ENCODE measurements at regions not wholly inside any gene's neighbourhood (a gene's known extent, or its start where the extent isn't known, plus 50 kb on each side); places are given as distances from the start of the nearest gene placed in this dataset.

- Histone ChIP-seq H3K4me2 (ENCODE audit: low read length) (no peak overlapping the region), H2AFZ (ENCODE audit: low read depth, low read length) (no peak overlapping the region), H3K79me2 (replicated peaks; ENCODE audit: insufficient read depth, low read length) (no peaks in the 10 kb centered on the region), H3F3A (ENCODE audit: insufficient read depth, low read length, poor library complexity, severe bottlenecking) (no peaks in the 10 kb centered on the region), H3K4me3 (ENCODE audit: low read length) (no peak overlapping the region), H4K20me1 (ENCODE audit: insufficient read depth) (no peaks in the 10 kb centered on the region), H3K9me2 (ENCODE audit: insufficient read depth, low read length) (no peaks in the 10 kb centered on the region), H3K9ac (ENCODE audit: low read length) (no peak overlapping the region), H3K36me3 (ENCODE audit: insufficient read depth, low read length) (no peaks in the 10 kb centered on the region), H3K27ac (ENCODE audit: low read length) (no peak overlapping the region), H3K27me3 (ENCODE audit: insufficient read depth, low read depth, low read length) (no peaks in the 10 kb centered on the region), H3K9me3 (ENCODE audit: low read length) (no peaks in the 10 kb centered on the region)
- TF ChIP-seq TAF1 (IDR thresholded peaks at IDR 0.05; ENCODE audit: low read depth) (no peak), REST (IDR thresholded peaks at IDR 0.05; ENCODE audit: borderline replicate concordance) (no peak), SMC3 (conservative IDR thresholded peaks at IDR 0.05; ENCODE audit: poor library complexity) (no peak), EP300 (conservative IDR thresholded peaks at IDR 0.05; ENCODE audit: poor library complexity, severe bottlenecking) (no peak), EZH2 (IDR thresholded peaks at IDR 0.05; ENCODE audit: borderline replicate concordance, insufficient read depth, low read length, poor library complexity, severe bottlenecking) (no peak), CTCF (IDR thresholded peaks at IDR 0.05; ENCODE audit: poor library complexity, severe bottlenecking) (no peak), MXI1 (conservative IDR thresholded peaks at IDR 0.05; ENCODE audit: poor library complexity, severe bottlenecking) (no peak), RAD21 (conservative IDR thresholded peaks at IDR 0.05) (no peak), POLR2AphosphoS5 (IDR thresholded peaks at IDR 0.05) (no peak)
Measured at GRCh38 chr1:188166654-188167053, 1337.9 kb downstream of the PLA2G4A start.

DNA sequence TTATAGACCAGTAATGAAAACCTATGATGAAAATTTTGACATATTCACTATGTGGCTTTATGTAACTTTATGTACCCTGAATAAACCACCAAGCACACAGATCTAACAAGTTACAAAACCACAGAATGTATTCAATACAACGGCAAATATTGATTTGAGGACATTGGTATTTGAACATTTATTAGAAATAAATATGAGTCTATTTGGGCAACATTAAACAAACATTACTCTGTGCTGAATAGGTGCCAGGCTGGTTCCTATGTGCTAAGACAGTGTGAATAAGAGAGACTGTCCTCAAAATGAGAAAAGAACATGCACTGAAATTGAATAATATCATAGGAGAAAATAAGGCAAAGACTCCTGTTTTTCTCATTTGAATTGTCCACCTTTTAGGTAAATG, 1341.2 kb downstream of the PLA2G4A start:
- H3K27me3 ChIP-seq (ENCODE audit: insufficient read depth, low read depth, low read length): no peaks in the 10 kb centered on the region
- H3F3A ChIP-seq (ENCODE audit: insufficient read depth, low read length, poor library complexity, severe bottlenecking): no peaks in the 10 kb centered on the region
- TF ChIP-seq CTCF (IDR thresholded peaks at IDR 0.05; ENCODE audit: poor library complexity, severe bottlenecking) (no peak), SMC3 (conservative IDR thresholded peaks at IDR 0.05; ENCODE audit: poor library complexity) (no peak), TAF1 (IDR thresholded peaks at IDR 0.05; ENCODE audit: low read depth) (no peak), EZH2 (IDR thresholded peaks at IDR 0.05; ENCODE audit: borderline replicate concordance, insufficient read depth, low read length, poor library complexity, severe bottlenecking) (no peak), REST (IDR thresholded peaks at IDR 0.05; ENCODE audit: borderline replicate concordance) (no peak), POLR2AphosphoS5 (IDR thresholded peaks at IDR 0.05) (no peak), EP300 (conservative IDR thresholded peaks at IDR 0.05; ENCODE audit: poor library complexity, severe bottlenecking) (no peak), RAD21 (conservative IDR thresholded peaks at IDR 0.05) (no peak), MXI1 (conservative IDR thresholded peaks at IDR 0.05; ENCODE audit: poor library complexity, severe bottlenecking) (no peak)
- no peak overlapping the region for H3K4me2 ChIP-seq (ENCODE audit: low read length)
- H3K79me2 ChIP-seq (replicated peaks; ENCODE audit: insufficient read depth, low read length): no peaks in the 10 kb centered on the region
- no peak overlapping the region for H3K4me3 ChIP-seq (ENCODE audit: low read length)
- H4K20me1 ChIP-seq (ENCODE audit: insufficient read depth): no peaks in the 10 kb centered on the region
- H3K9me3 ChIP-seq (ENCODE audit: low read length): no peaks in the 10 kb centered on the region
- no peaks in the 10 kb centered on the region for H3K36me3 ChIP-seq (ENCODE audit: insufficient read depth, low read length)
- no peak overlapping the region for H2AFZ ChIP-seq (ENCODE audit: low read depth, low read length)
- H3K27ac ChIP-seq (ENCODE audit: low read length): peak overlapping the region; percentile 9
- H3K9ac ChIP-seq (ENCODE audit: low read length): no peak overlapping the region
- no peaks in the 10 kb centered on the region for H3K9me2 ChIP-seq (ENCODE audit: insufficient read depth, low read length)
